CD14-positive monocyte (primary cell): ENCODE measurements at regions not wholly inside any gene's neighbourhood (a gene's known extent, or its start where the extent isn't known, plus 50 kb on each side); places are given as distances from the start of the nearest gene placed in this dataset.
"Not testable (repeated sequence)": the region's sequence is repeated elsewhere in the genome, so short reads cannot be mapped to it uniquely, and the experiment has no call there.

Experiments used
- DNase-seq, 3 donors: peaks; one replicate each; pipeline ENCODE4 v3.0.0-alpha.2; 2011 to 2022
- H2AFZ ChIP-seq: 2 replicates; pipeline ENCODE4 v1.6.0; 2012; ENCODE audit warnings: mild to moderate bottlenecking, low read depth, low read length, inconsistent platforms; ENCODE audit not compliant: insufficient read depth, poor library complexity, severe bottlenecking
- H3K27ac ChIP-seq, 2 donors: 1 replicate in 1 of 2; 2 replicates in 1 of 2; pipeline ENCODE4 v1.5.1; 2012 to 2013; ENCODE audit warnings: low read length in 2 of 2, control low read depth in 1 of 2, inconsistent platforms in 1 of 2, low read depth in 1 of 2, mild to moderate bottlenecking in 1 of 2
- H3K27me3 ChIP-seq, 2 donors: one replicate each; pipeline versions ENCODE4 v1.6.0 to v1.6.1; 2011 to 2013; ENCODE audit warnings: low read length in 2 of 2; ENCODE audit not compliant: control insufficient read depth in 2 of 2, insufficient read depth in 2 of 2
- H3K36me3 ChIP-seq, 2 donors: replicated peaks in 1 of 2; 1 replicate in 1 of 2; 2 replicates in 1 of 2; pipeline versions ENCODE4 v1.5.1 to v1.6.1; 2012 to 2013; ENCODE audit warnings: low read length in 2 of 2, control low read depth in 1 of 2, inconsistent platforms in 1 of 2, mild to moderate bottlenecking in 1 of 2; ENCODE audit not compliant: insufficient read depth in 2 of 2, control insufficient read depth in 1 of 2
- H3K4me1 ChIP-seq, 2 donors: 1 replicate in 1 of 2; 2 replicates in 1 of 2; pipeline versions ENCODE4 v1.5.1 to v1.6.1; 2012 to 2013; ENCODE audit warnings: low read length in 2 of 2, control low read depth in 1 of 2, inconsistent platforms in 1 of 2, mild to moderate bottlenecking in 1 of 2, moderate library complexity in 1 of 2; ENCODE audit not compliant: insufficient read depth in 2 of 2, control insufficient read depth in 1 of 2
- H3K4me2 ChIP-seq: replicated peaks from 2 replicates; pipeline ENCODE3; 2012; ENCODE audit warnings: low read length, moderate library complexity, mild to moderate bottlenecking; ENCODE audit not compliant: poor library complexity, severe bottlenecking; ENCODE audit errors: extremely low read depth
- H3K4me3 ChIP-seq, 3 experiments: fragments of 200-600 bp in 1 of 3; sonication (generic) in 1 of 3; replicated peaks in 1 of 3; 1 replicate in 2 of 3; 2 replicates in 1 of 3; pipeline ENCODE4 v1.5.1; 2011 to 2013; ENCODE audit warnings: low read length in 3 of 3, mild to moderate bottlenecking in 3 of 3, control low read depth in 2 of 3, low read depth in 2 of 3, inconsistent platforms in 1 of 3, moderate library complexity in 1 of 3
- H3K79me2 ChIP-seq: 2 replicates; pipeline ENCODE4 v1.6.0; 2012; ENCODE audit warnings: mild to moderate bottlenecking, control low read depth, inconsistent platforms, low read length, moderate library complexity; ENCODE audit not compliant: insufficient read depth
- H3K9ac ChIP-seq: 2 replicates; pipeline ENCODE4 v1.6.0; 2017; ENCODE audit warnings: low read length, mild to moderate bottlenecking; ENCODE audit not compliant: insufficient read depth, poor library complexity, severe bottlenecking
- H3K9me3 ChIP-seq, 2 donors: replicated peaks in 1 of 2; 1 replicate in 1 of 2; 2 replicates in 1 of 2; pipeline versions ENCODE4 v1.5.1 to v1.6.1; 2012 to 2013; ENCODE audit warnings: low read length in 2 of 2, control low read depth in 1 of 2; ENCODE audit not compliant: control insufficient read depth in 1 of 2, insufficient read depth in 1 of 2
- H4K20me1 ChIP-seq: 2 replicates; pipeline ENCODE4 v1.6.0; 2012; ENCODE audit warnings: mild to moderate bottlenecking, low read length, control low read depth, moderate library complexity; ENCODE audit not compliant: insufficient read depth
- H3K27ac Mint-ChIP-seq, 7 donors: one replicate each; pipeline ENCODE4 v1.8.0; 2020; ENCODE audit warnings: mild to moderate bottlenecking in 7 of 7, mixed read lengths in 7 of 7, moderate library complexity in 6 of 7, inconsistent platforms in 2 of 7
- H3K27me3 Mint-ChIP-seq, 3 donors: one replicate each; pipeline ENCODE4 v1.8.0; 2021 to 2022; ENCODE audit warnings: low read depth in 3 of 3, mild to moderate bottlenecking in 3 of 3, mixed read lengths in 3 of 3, moderate library complexity in 3 of 3, inconsistent platforms in 1 of 3
- H3K36me3 Mint-ChIP-seq, 2 donors: one replicate each; pipeline ENCODE4 v1.8.0; 2020; ENCODE audit warnings: mixed read lengths in 2 of 2, inconsistent platforms in 1 of 2, mild to moderate bottlenecking in 1 of 2
- H3K4me1 Mint-ChIP-seq: one replicate; pipeline ENCODE4 v1.8.0; 2020; ENCODE audit warnings: mild to moderate bottlenecking, mixed read lengths
- H3K4me3 Mint-ChIP-seq, 2 donors: one replicate each; pipeline ENCODE4 v1.8.0; 2020; ENCODE audit warnings: mild to moderate bottlenecking in 2 of 2, mixed read lengths in 2 of 2, moderate library complexity in 1 of 2
- H3K9me3 Mint-ChIP-seq, 7 donors: one replicate each; pipeline ENCODE4 v1.8.0; 2020 to 2022; ENCODE audit warnings: mixed read lengths in 7 of 7, mild to moderate bottlenecking in 6 of 7, moderate library complexity in 6 of 7, inconsistent platforms in 2 of 7
- WGBS: methylation state at CpG from one replicate; pipeline ENCODE4 v1.1.5; 2013; ENCODE audit warnings: missing lambda C conversion rate; ENCODE audit not compliant: insufficient coverage; 5-methylcytosine and 5-hydroxymethylcytosine counted together
- intact Hi-C, 2 donors: fragments of 100-400 bp; cut with micrococcal nuclease; formaldehyde crosslinking; loops; one replicate each; pipeline versions ENCODE4 v1.15.0 to v1.15.1; 2023

GRCh38 chr7:56370208-56370872 lies 254.1 kb upstream of the NUPR2 start:
- not testable (repeated sequence) for H3K27ac ChIP-seq

DNA sequence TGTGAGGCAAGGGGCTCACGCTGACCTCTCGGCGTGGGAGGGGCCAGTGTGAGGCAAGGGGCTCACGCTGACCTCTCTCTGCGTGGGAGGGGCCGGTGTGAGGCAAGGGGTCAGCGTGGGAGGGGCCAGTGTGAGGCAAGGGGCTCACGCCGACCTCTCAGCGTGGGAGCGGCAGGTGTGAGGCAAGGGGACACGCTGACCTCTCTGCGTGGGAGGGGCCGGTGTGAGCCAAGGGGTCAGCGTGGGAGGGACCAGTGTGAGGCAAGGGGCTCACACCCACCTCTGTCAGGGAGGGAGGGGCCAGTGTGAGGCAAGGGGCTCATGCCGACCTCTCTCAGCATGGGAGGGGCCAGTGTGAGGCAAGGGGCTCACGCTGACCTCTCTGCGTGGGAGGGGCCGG lies 251.7 kb upstream of the NUPR2 start:
- H3K9me3 Mint-ChIP-seq, result peaks cover 27 to 50% (median 39%) of the 10 kb centered on the region in 7 donors
- H3K27ac ChIP-seq, H3K4me1 ChIP-seq, H3K4me3 ChIP-seq, H3K36me3 Mint-ChIP-seq, H3K4me1 Mint-ChIP-seq, H3K36me3 ChIP-seq, H3K4me3 Mint-ChIP-seq, H2AFZ ChIP-seq, DNase-seq, H3K9ac ChIP-seq, H3K27ac Mint-ChIP-seq, H3K27me3 ChIP-seq, H3K79me2 ChIP-seq, H3K27me3 Mint-ChIP-seq, H4K20me1 ChIP-seq, intact Hi-C loops, H3K4me2 ChIP-seq: not testable (repeated sequence)
- peaks cover 14 to 68% of the 10 kb centered on the region in 2 donors for H3K9me3 ChIP-seq
- 96% methylated on average over 17 of the region's 19 CpGs for WGBS

More at GRCh38 chr7:56370208-56370872, 254.1 kb upstream of the NUPR2 start:
- intact Hi-C loops, H3K36me3 Mint-ChIP-seq, H3K4me3 ChIP-seq, H3K4me3 Mint-ChIP-seq, H3K9ac ChIP-seq, H4K20me1 ChIP-seq, DNase-seq, H3K36me3 ChIP-seq, H2AFZ ChIP-seq, H3K27me3 Mint-ChIP-seq, H3K4me1 Mint-ChIP-seq, H3K79me2 ChIP-seq, H3K4me1 ChIP-seq, H3K27ac Mint-ChIP-seq, H3K27me3 ChIP-seq, H3K4me2 ChIP-seq: not testable (repeated sequence)
- peaks cover 23 to 49% (median 37%) of the 10 kb centered on the region in 7 donors for H3K9me3 Mint-ChIP-seq
- WGBS, result no CpG with 5 or more reads among the region's 43 CpGs
- peaks cover 23 to 63% of the 10 kb centered on the region in 2 donors for H3K9me3 ChIP-seq

GRCh38 chr7:56367411-56367810 lies 251.2 kb upstream of the NUPR2 start:
- H2AFZ ChIP-seq, H3K4me3 Mint-ChIP-seq, H3K27me3 ChIP-seq, H3K79me2 ChIP-seq, H3K36me3 ChIP-seq, H3K4me1 Mint-ChIP-seq, H3K9ac ChIP-seq, H3K4me3 ChIP-seq, H3K27me3 Mint-ChIP-seq, H3K36me3 Mint-ChIP-seq, H3K4me1 ChIP-seq, H3K4me2 ChIP-seq, H3K27ac ChIP-seq, DNase-seq, intact Hi-C loops, H4K20me1 ChIP-seq, H3K27ac Mint-ChIP-seq: not testable (repeated sequence)
- H3K9me3 Mint-ChIP-seq, result peaks cover 30 to 54% (median 42%) of the 10 kb centered on the region in 7 donors
- 93% methylated on average over 17 of the region's 24 CpGs for WGBS
- H3K9me3 ChIP-seq, result peaks cover 14 to 72% of the 10 kb centered on the region in 2 donors

DNA sequence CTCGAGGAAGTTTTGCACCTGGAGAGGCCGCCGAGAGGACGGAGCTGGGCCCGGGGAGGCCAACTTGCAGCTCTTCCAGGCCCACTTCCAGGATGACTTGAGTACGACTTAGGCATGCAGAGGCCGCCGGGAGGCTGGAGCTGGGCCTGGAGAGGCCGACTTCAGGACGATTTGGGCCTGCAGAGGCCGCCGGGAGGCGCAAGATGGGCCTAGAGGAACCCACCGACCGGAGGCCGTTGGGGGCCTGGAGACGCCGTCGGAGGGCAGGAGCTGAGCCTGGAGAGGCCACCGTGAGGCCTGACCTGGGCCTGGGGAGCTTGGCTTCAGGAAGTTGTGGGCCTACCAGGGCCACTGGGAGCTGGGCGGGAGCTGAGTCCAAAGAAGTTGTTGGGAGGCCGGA lies 250.5 kb upstream of the NUPR2 start:
- Mint-ChIP-seq H3K9me3 (peaks cover 33 to 58% (median 44%) of the 10 kb centered on the region in 7 donors), H3K27ac (peak overlapping the region in 1 of 7 donors; percentile 41)
- H4K20me1 ChIP-seq, intact Hi-C loops, H3K27me3 ChIP-seq, H3K9ac ChIP-seq, H3K27ac ChIP-seq, H3K4me1 ChIP-seq, H3K36me3 Mint-ChIP-seq, H3K27me3 Mint-ChIP-seq, H3K4me2 ChIP-seq, H3K79me2 ChIP-seq, H3K4me3 Mint-ChIP-seq, H3K4me3 ChIP-seq, H3K4me1 Mint-ChIP-seq, H2AFZ ChIP-seq, DNase-seq, H3K36me3 ChIP-seq: not testable (repeated sequence)
- H3K9me3 ChIP-seq, result peaks cover 16 to 75% of the 10 kb centered on the region in 2 donors
- 93% methylated on average over 21 of the region's 22 CpGs for WGBS
